CD4-positive, alpha-beta T cell (primary cell): ENCODE measurements at regions not wholly inside any gene's neighbourhood (a gene's known extent, or its start where the extent isn't known, plus 50 kb on each side); places are given as distances from the start of the nearest gene placed in this dataset.

Experiments used
- ATAC-seq: fragments of 200-7000 bp; cut with Tn5 transposase; one replicate; pipeline ENCODE4 v1.10.0; 2022; ENCODE audit warnings: mild to moderate bottlenecking; ENCODE audit not compliant: poor library complexity
- CTCF ChIA-PET: fragments of 350-600 bp; sonication (Branson Sonifier 250); formaldehyde crosslinking; loops from one replicate; lab custom pipeline; 2021; ENCODE audit warnings: antibody characterized with exemption, inconsistent platforms; lab: Charles Lee
- POLR2A ChIA-PET: fragments of 350-600 bp; sonication (Branson Sonifier 250); formaldehyde crosslinking; loops from one replicate; lab custom pipeline; 2021; ENCODE audit warnings: antibody characterized with exemption, inconsistent platforms; lab: Charles Lee
- DNase-seq, 14 experiments: peaks; one replicate each; pipeline ENCODE4 v3.0.0-alpha.2; 2013 to 2020; ENCODE audit warnings: mixed read lengths in 2 of 14
- H3K27ac ChIP-seq, 2 donors: one replicate each; pipeline versions ENCODE4 v1.5.1 to v1.7.0; 2013; ENCODE audit warnings: low read length in 2 of 2, low read depth in 1 of 2, mild to moderate bottlenecking in 1 of 2
- H3K27me3 ChIP-seq, 2 experiments: 1 replicate in 1 of 2; 2 replicates in 1 of 2; pipeline versions ENCODE4 v1.6.1 to v1.7.0; 2013; ENCODE audit warnings: low read length in 2 of 2, control low read depth in 1 of 2, mild to moderate bottlenecking in 1 of 2, moderate library complexity in 1 of 2; ENCODE audit not compliant: insufficient read depth in 2 of 2, control insufficient read depth in 1 of 2
- H3K36me3 ChIP-seq: one replicate; pipeline ENCODE4 v1.6.1; 2013; ENCODE audit warnings: low read length, control low read depth; ENCODE audit not compliant: insufficient read depth
- H3K4me1 ChIP-seq: one replicate; pipeline ENCODE4 v1.6.1; 2013; ENCODE audit warnings: low read length, control low read depth; ENCODE audit not compliant: insufficient read depth
- H3K4me3 ChIP-seq: one replicate; pipeline ENCODE4 v1.5.1; 2013; ENCODE audit warnings: mild to moderate bottlenecking, low read length, moderate library complexity
- H3K9me3 ChIP-seq, 2 experiments: 1 replicate in 1 of 2; 2 replicates in 1 of 2; pipeline versions ENCODE4 v1.6.1 to v1.7.0; 2013; ENCODE audit warnings: low read length in 2 of 2, mild to moderate bottlenecking in 2 of 2, control low read depth in 1 of 2, moderate library complexity in 1 of 2; ENCODE audit not compliant: control insufficient read depth in 1 of 2, insufficient read depth in 1 of 2
- H3K27ac Mint-ChIP-seq: one replicate; pipeline ENCODE4 v1.8.0; 2020; ENCODE audit warnings: mixed read lengths
- H3K27me3 Mint-ChIP-seq: one replicate; pipeline ENCODE4 v1.8.0; 2021; ENCODE audit warnings: mixed read lengths
- H3K36me3 Mint-ChIP-seq: one replicate; pipeline ENCODE4 v1.8.0; 2021; ENCODE audit warnings: low read depth, mixed read lengths
- H3K4me1 Mint-ChIP-seq: one replicate; pipeline ENCODE4 v1.8.0; 2021; ENCODE audit warnings: low read depth, mixed read lengths
- H3K4me3 Mint-ChIP-seq: one replicate; pipeline ENCODE4 v1.8.0; 2020; ENCODE audit warnings: mild to moderate bottlenecking, mixed read lengths
- H3K9me3 Mint-ChIP-seq: one replicate; pipeline ENCODE4 v1.8.0; 2020; ENCODE audit warnings: mixed read lengths
- CTCF ChIP-seq: fragments of 200-600 bp; IDR thresholded peaks from one replicate; pipeline ENCODE4 v1.8.0; 2022; ENCODE audit warnings: antibody characterized with exemption, mild to moderate bottlenecking
- intact Hi-C, 2 experiments: fragments of 100-400 bp; cut with DNase I in 1 of 2; cut with micrococcal nuclease in 1 of 2; formaldehyde crosslinking; loops; one replicate each; pipeline versions ENCODE4 v1.15.1 to v1.9.0; 2023 to 2025; cut with DNase I, micrococcal nuclease

GRCh38 chr10:108064746-108065260, 900.3 kb upstream of the SORCS1 start:
- no peak overlapping the region for H3K27ac Mint-ChIP-seq
- Histone ChIP-seq H3K4me3 (no peak overlapping the region), H3K4me1 (no peaks in the 10 kb centered on the region), H3K9me3 (peaks cover 0 to 3% of the 10 kb centered on the region in 2 experiments), H3K36me3 (no peaks in the 10 kb centered on the region), H3K27ac (no peak overlapping the region), H3K27me3 (no peaks in the 10 kb centered on the region)
- H3K9me3 Mint-ChIP-seq, result peaks cover 3% of the 10 kb centered on the region
- DNase-seq, result no peak
- no peak for TF ChIP-seq CTCF
- no peaks in the 10 kb centered on the region for H3K36me3 Mint-ChIP-seq
- no peak overlapping the region for H3K4me3 Mint-ChIP-seq
- no peaks in the 10 kb centered on the region for H3K27me3 Mint-ChIP-seq
- no peak for ATAC-seq
- CTCF ChIA-PET, result no interaction called here
- POLR2A ChIA-PET, result no interaction called here
- no peaks in the 10 kb centered on the region for H3K4me1 Mint-ChIP-seq
- intact Hi-C loops, result no loop called here

- DNase-seq (no peak), ATAC-seq (no peak)
- H3K4me3 Mint-ChIP-seq, result no peak overlapping the region
- no peaks in the 10 kb centered on the region for H3K4me1 ChIP-seq
- H3K36me3 Mint-ChIP-seq, result no peaks in the 10 kb centered on the region
- no peak for TF ChIP-seq CTCF
- H3K27ac ChIP-seq, result no peak overlapping the region
- ChIA-PET CTCF (no interaction called here), POLR2A (no interaction called here)
- H3K27ac Mint-ChIP-seq, result no peak overlapping the region
- H3K27me3 Mint-ChIP-seq, result no peaks in the 10 kb centered on the region
- intact Hi-C loops, result no loop called here
- peaks cover 4% of the 10 kb centered on the region for H3K9me3 Mint-ChIP-seq
- peaks cover 0 to 1% of the 10 kb centered on the region in 2 experiments for H3K9me3 ChIP-seq
- H3K27me3 ChIP-seq, result no peaks in the 10 kb centered on the region
- no peaks in the 10 kb centered on the region for H3K36me3 ChIP-seq
- no peaks in the 10 kb centered on the region for H3K4me1 Mint-ChIP-seq
- no peak overlapping the region for H3K4me3 ChIP-seq
Observed at GRCh38 chr10:108060246-108060645, 895.7 kb upstream of the SORCS1 start.

GRCh38 chr10:108055506-108055905, 891.0 kb upstream of the SORCS1 start:
- Histone ChIP-seq H3K4me3 (no peak overlapping the region), H3K27me3 (no peaks in the 10 kb centered on the region), H3K9me3 (peaks cover 5 to 7% of the 10 kb centered on the region in 2 experiments), H3K4me1 (no peaks in the 10 kb centered on the region), H3K36me3 (no peaks in the 10 kb centered on the region), H3K27ac (no peak overlapping the region)
- DNase-seq (no peak), ATAC-seq (no peak)
- TF ChIP-seq CTCF, result no peak
- Mint-ChIP-seq H3K36me3 (no peaks in the 10 kb centered on the region), H3K27ac (no peak overlapping the region), H3K4me1 (no peaks in the 10 kb centered on the region), H3K27me3 (no peaks in the 10 kb centered on the region), H3K9me3 (peaks cover 7% of the 10 kb centered on the region), H3K4me3 (no peak overlapping the region)
- ChIA-PET POLR2A (no interaction called here), CTCF (no interaction called here)
- intact Hi-C loops, result no loop called here
